Colon (tissue), 2 donors: ENCODE measurements at regions not wholly inside any gene's neighbourhood (a gene's known extent, or its start where the extent isn't known, plus 50 kb on each side); places are given as distances from the start of the nearest gene placed in this dataset.
"Not testable (repeated sequence)": the region's sequence is repeated elsewhere in the genome, so short reads cannot be mapped to it uniquely, and the experiment has no call there.

Experiments used
- FAIRE-seq: peaks from 2 replicates; lab custom pipeline; 2012; peaks lifted over from hg19 to GRCh38; lab: Jason Lieb, UNC
- donor health status: control.
- donor health status: control.

GRCh38 chr2:17362956-17363355 lies 155.3 kb downstream of the RAD51AP2 start:
- FAIRE-seq = no peak

- FAIRE-seq = no peak
Observed at GRCh38 chr2:17355608-17356329, 162.5 kb downstream of the RAD51AP2 start.

GRCh38 chr2:17353263-17353662 lies 165.0 kb downstream of the RAD51AP2 start:
- FAIRE-seq = no peak

GRCh38 chr2:17342692-17343091 lies 175.5 kb downstream of the RAD51AP2 start:
- FAIRE-seq = not testable (repeated sequence)

GRCh38 chr2:17337507-17337906 lies 180.7 kb downstream of the RAD51AP2 start:
- no peak for FAIRE-seq

- no peak for FAIRE-seq
Observed at GRCh38 chr2:17336458-17336857, 181.8 kb downstream of the RAD51AP2 start.

- no peak for FAIRE-seq
Observed at GRCh38 chr2:17334300-17334699, 183.9 kb downstream of the RAD51AP2 start.

- no peak for FAIRE-seq
Observed at GRCh38 chr2:17331636-17332035, 186.6 kb downstream of the RAD51AP2 start.

GRCh38 chr2:17328161-17328560 lies 190.1 kb downstream of the RAD51AP2 start:
- FAIRE-seq = no peak

GRCh38 chr2:17327649-17328048 lies 190.6 kb downstream of the RAD51AP2 start:
- no peak for FAIRE-seq

GRCh38 chr2:17326717-17327116 lies 191.5 kb downstream of the RAD51AP2 start:
- no peak for FAIRE-seq

GRCh38 chr2:17323697-17324096 lies 194.5 kb downstream of the RAD51AP2 start:
- no peak for FAIRE-seq

- FAIRE-seq = no peak
Observed at GRCh38 chr2:17322461-17322860, 195.8 kb downstream of the RAD51AP2 start.

- no peak for FAIRE-seq
Observed at GRCh38 chr2:17319090-17319489, 199.2 kb downstream of the RAD51AP2 start.

- FAIRE-seq = no peak
Observed at GRCh38 chr2:17318013-17318412, 200.2 kb downstream of the RAD51AP2 start.

GRCh38 chr2:17317439-17317976 lies 200.7 kb downstream of the RAD51AP2 start:
- FAIRE-seq = no peak

GRCh38 chr2:17313261-17313660 lies 205.0 kb downstream of the RAD51AP2 start:
- no peak for FAIRE-seq

- no peak for FAIRE-seq
Observed at GRCh38 chr2:17311771-17312511, 206.3 kb downstream of the RAD51AP2 start.

- no peak for FAIRE-seq
Observed at GRCh38 chr2:17311106-17311619, 207.1 kb downstream of the RAD51AP2 start.

GRCh38 chr2:17309741-17310339 lies 208.4 kb downstream of the RAD51AP2 start:
- no peak for FAIRE-seq

GRCh38 chr2:17309181-17309580 lies 209.1 kb downstream of the RAD51AP2 start:
- FAIRE-seq = no peak

GRCh38 chr2:17306706-17307105 lies 211.5 kb downstream of the RAD51AP2 start:
- FAIRE-seq = no peak

GRCh38 chr2:17306219-17306618 lies 212.0 kb downstream of the RAD51AP2 start:
- no peak for FAIRE-seq
